Testis (tissue), 2 donors: ENCODE measurements at regions not wholly inside any gene's neighbourhood (a gene's known extent, or its start where the extent isn't known, plus 50 kb on each side); places are given as distances from the start of the nearest gene placed in this dataset.

Source experiments
- POLR2A ChIP-seq: fragments of 450-650 bp; IDR thresholded peaks from one replicate; pipeline ENCODE4 v1.6.1; 2017; ENCODE audit warnings: antibody characterized with exemption, mild to moderate bottlenecking, moderate library complexity
- TF ChIP-seq, protein P1 (sequence below), 3 experiments: fragments of 450-650 bp in 2 of 3; fragments of 200-600 bp in 1 of 3; sonication (generic) in 1 of 3; IDR thresholded peaks; one replicate each; pipeline ENCODE4 v1.5.1; 2016 to 2019; ENCODE audit warnings: antibody characterized with exemption in 3 of 3, mild to moderate bottlenecking in 2 of 3, moderate library complexity in 1 of 3

DNA sequence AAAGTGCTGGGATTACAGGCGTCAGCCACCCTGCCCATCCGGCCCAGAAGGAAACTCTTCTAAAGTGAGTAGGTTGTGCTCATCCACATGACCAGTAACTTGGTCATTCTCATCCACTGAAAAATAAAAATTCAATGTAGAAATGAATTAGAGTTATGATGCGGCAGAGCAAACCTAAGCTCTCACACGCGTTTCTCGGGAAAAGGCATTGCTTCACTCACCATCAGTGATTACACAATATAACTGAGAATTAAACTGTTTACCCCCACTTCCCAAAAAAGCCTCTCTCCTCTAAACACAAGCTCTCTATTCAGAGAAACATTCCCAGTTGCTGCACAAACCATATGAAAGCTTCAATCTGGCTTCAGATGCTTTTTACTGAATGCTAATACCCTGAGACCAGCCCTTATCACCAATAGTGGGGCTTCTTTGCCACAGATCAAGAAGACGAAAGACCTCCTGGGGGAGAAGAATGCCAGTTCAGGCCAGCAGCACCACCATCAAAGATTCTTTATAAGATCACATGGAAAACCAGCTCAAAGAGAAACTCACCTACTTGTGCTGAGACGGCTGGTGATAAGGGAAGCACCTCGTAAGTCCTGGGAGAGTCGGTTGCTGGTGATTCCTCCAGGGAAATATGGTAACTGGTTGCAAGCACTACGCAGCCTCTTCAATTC lies 121.5 kb upstream of the SFSWAP start:
- TF ChIP-seq, protein P1, sequence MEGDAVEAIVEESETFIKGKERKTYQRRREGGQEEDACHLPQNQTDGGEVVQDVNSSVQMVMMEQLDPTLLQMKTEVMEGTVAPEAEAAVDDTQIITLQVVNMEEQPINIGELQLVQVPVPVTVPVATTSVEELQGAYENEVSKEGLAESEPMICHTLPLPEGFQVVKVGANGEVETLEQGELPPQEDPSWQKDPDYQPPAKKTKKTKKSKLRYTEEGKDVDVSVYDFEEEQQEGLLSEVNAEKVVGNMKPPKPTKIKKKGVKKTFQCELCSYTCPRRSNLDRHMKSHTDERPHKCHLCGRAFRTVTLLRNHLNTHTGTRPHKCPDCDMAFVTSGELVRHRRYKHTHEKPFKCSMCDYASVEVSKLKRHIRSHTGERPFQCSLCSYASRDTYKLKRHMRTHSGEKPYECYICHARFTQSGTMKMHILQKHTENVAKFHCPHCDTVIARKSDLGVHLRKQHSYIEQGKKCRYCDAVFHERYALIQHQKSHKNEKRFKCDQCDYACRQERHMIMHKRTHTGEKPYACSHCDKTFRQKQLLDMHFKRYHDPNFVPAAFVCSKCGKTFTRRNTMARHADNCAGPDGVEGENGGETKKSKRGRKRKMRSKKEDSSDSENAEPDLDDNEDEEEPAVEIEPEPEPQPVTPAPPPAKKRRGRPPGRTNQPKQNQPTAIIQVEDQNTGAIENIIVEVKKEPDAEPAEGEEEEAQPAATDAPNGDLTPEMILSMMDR (IDR thresholded peaks at IDR 0.05) = no peak
- TF ChIP-seq POLR2A = no peak
